RPMI7951 (cell line): ENCODE measurements at regions not wholly inside any gene's neighbourhood (a gene's known extent, or its start where the extent isn't known, plus 50 kb on each side); places are given as distances from the start of the nearest gene placed in this dataset.

ENCODE experiments used
- DNase-seq: peaks from one replicate; pipeline ENCODE4 v3.0.0-alpha.2; 2012; ENCODE audit warnings: low read depth

GRCh38 chr12:34376133-34376799, 354.0 kb downstream of the ALG10 start:
- DNase-seq, result no peak

- no peak for DNase-seq
These were observed 355.1 kb downstream of the ALG10 start for GRCh38 chr12:34377243-34378035.

GRCh38 chr12:34379142-34379541, 356.8 kb downstream of the ALG10 start:
- DNase-seq, result no peak

GRCh38 chr12:34384693-34385092, 362.4 kb downstream of the ALG10 start:
- DNase-seq, result no peak

- no peak for DNase-seq
These were observed 363.7 kb downstream of the ALG10 start for GRCh38 chr12:34386016-34386415.

GRCh38 chr12:34386621-34387255, 364.4 kb downstream of the ALG10 start:
- no peak for DNase-seq

GRCh38 chr12:34387711-34388635, 365.7 kb downstream of the ALG10 start:
- DNase-seq, result no peak

- DNase-seq, result no peak
These were observed 366.5 kb downstream of the ALG10 start for GRCh38 chr12:34388636-34389377.

GRCh38 chr12:34389378-34390170, 367.3 kb downstream of the ALG10 start:
- no peak for DNase-seq

- DNase-seq, result no peak
These were observed 368.0 kb downstream of the ALG10 start for GRCh38 chr12:34390171-34390841.

- DNase-seq, result no peak
These were observed 368.8 kb downstream of the ALG10 start for GRCh38 chr12:34390846-34391700.

- DNase-seq, result no peak
These were observed 369.7 kb downstream of the ALG10 start for GRCh38 chr12:34391771-34392581.

GRCh38 chr12:34392741-34393085, 370.4 kb downstream of the ALG10 start:
- DNase-seq, result no peak

- DNase-seq, result no peak
These were observed 371.0 kb downstream of the ALG10 start for GRCh38 chr12:34393086-34393820.

- DNase-seq, result no peak
These were observed 371.5 kb downstream of the ALG10 start for GRCh38 chr12:34393821-34394150.

- no peak for DNase-seq
These were observed 372.1 kb downstream of the ALG10 start for GRCh38 chr12:34394211-34395055.
